ENCODE measurements at regions not wholly inside any gene's neighbourhood (a gene's known extent, or its start where the extent isn't known, plus 50 kb on each side); places are given as distances from the start of the nearest gene placed in this dataset.
"Not testable (repeated sequence)": the region's sequence is repeated elsewhere in the genome, so short reads cannot be mapped to it uniquely, and the experiment has no call there.

- Histone ChIP-seq H3K4me1 (ENCODE audit: control insufficient read depth in 3 of 3, insufficient read depth in 3 of 3, low read length in 3 of 3) (no peaks in the 10 kb centered on the region), H3K4me3 (ENCODE audit: low read length in 3 of 3) (no peak overlapping the region), H3K9ac (ENCODE audit: low read depth in 1 of 3, low read length in 3 of 3) (no peak overlapping the region), H3K27ac (ENCODE audit: low read depth, low read length) (no peak overlapping the region), H3K36me3 (ENCODE audit: control insufficient read depth in 3 of 3, insufficient read depth in 3 of 3, low read length in 3 of 3) (no peaks in the 10 kb centered on the region), H3K27me3 (ENCODE audit: control insufficient read depth in 3 of 3, insufficient read depth in 3 of 3, low read length in 3 of 3) (no peaks in the 10 kb centered on the region), H3K9me3 (ENCODE audit: control insufficient read depth in 3 of 3, low read length in 3 of 3) (peaks cover 0 to 6% (median 0%) of the 10 kb centered on the region in 3 donors)
These were observed 437.7 kb upstream of the KAZN start for GRCh38 chr1:14160781-14161180.

- H3K27ac ChIP-seq (ENCODE audit: low read depth, low read length) = no peak overlapping the region
- H3K9me3 ChIP-seq (ENCODE audit: control insufficient read depth in 3 of 3, low read length in 3 of 3) = no peaks in the 10 kb centered on the region
These were observed 435.2 kb upstream of the KAZN start for GRCh38 chr1:14163246-14163645.

GRCh38 chr1:14165371-14165801 is 433.1 kb upstream of the KAZN start:
- no peaks in the 10 kb centered on the region for H3K27me3 ChIP-seq (ENCODE audit: control insufficient read depth in 3 of 3, insufficient read depth in 3 of 3, low read length in 3 of 3)
- no peak overlapping the region for H3K9ac ChIP-seq (ENCODE audit: low read depth in 1 of 3, low read length in 3 of 3)

More at GRCh38 chr1:14163246-14163645, 435.2 kb upstream of the KAZN start:
- Histone ChIP-seq H3K4me3 (ENCODE audit: low read length in 3 of 3) (no peak overlapping the region), H3K9ac (ENCODE audit: low read depth in 1 of 3, low read length in 3 of 3) (no peak overlapping the region), H3K4me1 (ENCODE audit: control insufficient read depth in 3 of 3, insufficient read depth in 3 of 3, low read length in 3 of 3) (no peaks in the 10 kb centered on the region), H3K36me3 (ENCODE audit: control insufficient read depth in 3 of 3, insufficient read depth in 3 of 3, low read length in 3 of 3) (no peaks in the 10 kb centered on the region), H3K27me3 (ENCODE audit: control insufficient read depth in 3 of 3, insufficient read depth in 3 of 3, low read length in 3 of 3) (no peaks in the 10 kb centered on the region)

DNA sequence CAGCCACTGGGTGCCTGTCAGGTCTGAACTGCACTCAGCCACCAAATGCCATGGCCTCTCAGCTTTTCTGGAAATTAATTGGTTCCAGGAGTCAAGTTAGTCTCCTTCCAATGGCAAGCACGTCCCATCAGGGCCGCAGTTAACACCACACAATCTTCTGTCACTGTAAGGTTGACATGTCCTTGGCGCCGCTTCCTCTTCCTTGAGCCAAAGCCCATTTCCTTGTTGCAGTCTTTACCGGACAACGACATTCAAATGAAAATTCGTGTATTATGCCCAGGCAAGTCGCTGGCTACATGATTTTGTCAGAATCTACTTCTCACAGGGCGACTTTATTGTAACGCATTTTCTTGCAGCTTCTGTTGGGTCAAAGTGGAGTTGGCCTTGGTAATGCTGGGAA is 430.6 kb upstream of the KAZN start:
- no peak overlapping the region for H3K27ac ChIP-seq (ENCODE audit: low read depth, low read length)
- no peak overlapping the region for H3K9ac ChIP-seq (ENCODE audit: low read depth in 1 of 3, low read length in 3 of 3)
- H3K4me3 ChIP-seq (ENCODE audit: low read length in 3 of 3) = no peak overlapping the region
- no peaks in the 10 kb centered on the region for H3K27me3 ChIP-seq (ENCODE audit: control insufficient read depth in 3 of 3, insufficient read depth in 3 of 3, low read length in 3 of 3)
- H3K36me3 ChIP-seq (ENCODE audit: control insufficient read depth in 3 of 3, insufficient read depth in 3 of 3, low read length in 3 of 3) = no peaks in the 10 kb centered on the region
- no peaks in the 10 kb centered on the region for H3K9me3 ChIP-seq (ENCODE audit: control insufficient read depth in 3 of 3, low read length in 3 of 3)
- H3K4me1 ChIP-seq (ENCODE audit: control insufficient read depth in 3 of 3, insufficient read depth in 3 of 3, low read length in 3 of 3) = no peaks in the 10 kb centered on the region

More at GRCh38 chr1:14165371-14165801, 433.1 kb upstream of the KAZN start:
- Histone ChIP-seq H3K4me3 (ENCODE audit: low read length in 3 of 3) (no peak overlapping the region), H3K27ac (ENCODE audit: low read depth, low read length) (no peak overlapping the region), H3K36me3 (ENCODE audit: control insufficient read depth in 3 of 3, insufficient read depth in 3 of 3, low read length in 3 of 3) (no peaks in the 10 kb centered on the region), H3K4me1 (ENCODE audit: control insufficient read depth in 3 of 3, insufficient read depth in 3 of 3, low read length in 3 of 3) (no peaks in the 10 kb centered on the region), H3K9me3 (ENCODE audit: control insufficient read depth in 3 of 3, low read length in 3 of 3) (no peaks in the 10 kb centered on the region)

GRCh38 chr1:14168326-14169063 is 430.0 kb upstream of the KAZN start:
- Histone ChIP-seq H3K4me1 (ENCODE audit: control insufficient read depth in 3 of 3, insufficient read depth in 3 of 3, low read length in 3 of 3) (no peaks in the 10 kb centered on the region), H3K27me3 (ENCODE audit: control insufficient read depth in 3 of 3, insufficient read depth in 3 of 3, low read length in 3 of 3) (no peaks in the 10 kb centered on the region), H3K27ac (ENCODE audit: low read depth, low read length) (no peak overlapping the region), H3K36me3 (ENCODE audit: control insufficient read depth in 3 of 3, insufficient read depth in 3 of 3, low read length in 3 of 3) (no peaks in the 10 kb centered on the region), H3K9me3 (ENCODE audit: control insufficient read depth in 3 of 3, low read length in 3 of 3) (no peaks in the 10 kb centered on the region), H3K9ac (ENCODE audit: low read depth in 1 of 3, low read length in 3 of 3) (no peak overlapping the region), H3K4me3 (ENCODE audit: low read length in 3 of 3) (no peak overlapping the region)

DNA sequence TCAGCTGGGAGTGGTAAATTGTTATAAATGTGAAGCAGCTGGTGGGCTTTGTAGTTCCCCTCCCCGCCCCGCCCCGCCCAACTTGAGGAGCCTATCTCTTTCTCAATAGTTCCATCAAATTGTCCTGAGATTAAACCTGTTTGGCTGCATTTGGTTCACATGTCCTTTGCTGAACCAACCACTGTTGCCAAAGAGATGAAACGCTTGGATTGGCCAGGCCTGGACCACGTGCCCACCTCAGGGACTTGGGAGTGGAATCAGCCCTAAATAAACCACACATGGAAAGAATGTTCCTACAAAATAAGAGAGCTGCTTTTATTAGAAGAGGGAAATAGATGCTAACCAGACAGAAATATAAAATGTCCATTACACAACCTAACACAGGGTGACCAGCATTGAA is 424.9 kb upstream of the KAZN start:
- Histone ChIP-seq H3K27me3 (ENCODE audit: control insufficient read depth in 3 of 3, insufficient read depth in 3 of 3, low read length in 3 of 3) (no peaks in the 10 kb centered on the region), H3K36me3 (ENCODE audit: control insufficient read depth in 3 of 3, insufficient read depth in 3 of 3, low read length in 3 of 3) (no peaks in the 10 kb centered on the region), H3K4me3 (ENCODE audit: low read length in 3 of 3) (no peak overlapping the region), H3K27ac (ENCODE audit: low read depth, low read length) (no peak overlapping the region), H3K4me1 (ENCODE audit: control insufficient read depth in 3 of 3, insufficient read depth in 3 of 3, low read length in 3 of 3) (no peaks in the 10 kb centered on the region), H3K9me3 (ENCODE audit: control insufficient read depth in 3 of 3, low read length in 3 of 3) (no peaks in the 10 kb centered on the region), H3K9ac (ENCODE audit: low read depth in 1 of 3, low read length in 3 of 3) (no peak overlapping the region)

GRCh38 chr1:14177866-14178265 is 420.6 kb upstream of the KAZN start:
- H3K9ac ChIP-seq (ENCODE audit: low read depth in 1 of 3, low read length in 3 of 3); H3K9me3 ChIP-seq (ENCODE audit: control insufficient read depth in 3 of 3, low read length in 3 of 3); H3K27me3 ChIP-seq (ENCODE audit: control insufficient read depth in 3 of 3, insufficient read depth in 3 of 3, low read length in 3 of 3); H3K36me3 ChIP-seq (ENCODE audit: control insufficient read depth in 3 of 3, insufficient read depth in 3 of 3, low read length in 3 of 3); H3K27ac ChIP-seq (ENCODE audit: low read depth, low read length); H3K4me3 ChIP-seq (ENCODE audit: low read length in 3 of 3); H3K4me1 ChIP-seq (ENCODE audit: control insufficient read depth in 3 of 3, insufficient read depth in 3 of 3, low read length in 3 of 3): not testable (repeated sequence)

- Histone ChIP-seq H3K9me3 (ENCODE audit: control insufficient read depth in 3 of 3, low read length in 3 of 3) (no peaks in the 10 kb centered on the region), H3K27ac (ENCODE audit: low read depth, low read length) (no peak overlapping the region), H3K4me3 (ENCODE audit: low read length in 3 of 3) (no peak overlapping the region), H3K27me3 (ENCODE audit: control insufficient read depth in 3 of 3, insufficient read depth in 3 of 3, low read length in 3 of 3) (peaks cover 0 to 3% (median 0%) of the 10 kb centered on the region in 3 donors), H3K9ac (ENCODE audit: low read depth in 1 of 3, low read length in 3 of 3) (no peak overlapping the region), H3K4me1 (ENCODE audit: control insufficient read depth in 3 of 3, insufficient read depth in 3 of 3, low read length in 3 of 3) (peaks cover 0 to 2% (median 0%) of the 10 kb centered on the region in 3 donors), H3K36me3 (ENCODE audit: control insufficient read depth in 3 of 3, insufficient read depth in 3 of 3, low read length in 3 of 3) (no peaks in the 10 kb centered on the region)
These were observed 417.7 kb upstream of the KAZN start for GRCh38 chr1:14180738-14181137.

DNA sequence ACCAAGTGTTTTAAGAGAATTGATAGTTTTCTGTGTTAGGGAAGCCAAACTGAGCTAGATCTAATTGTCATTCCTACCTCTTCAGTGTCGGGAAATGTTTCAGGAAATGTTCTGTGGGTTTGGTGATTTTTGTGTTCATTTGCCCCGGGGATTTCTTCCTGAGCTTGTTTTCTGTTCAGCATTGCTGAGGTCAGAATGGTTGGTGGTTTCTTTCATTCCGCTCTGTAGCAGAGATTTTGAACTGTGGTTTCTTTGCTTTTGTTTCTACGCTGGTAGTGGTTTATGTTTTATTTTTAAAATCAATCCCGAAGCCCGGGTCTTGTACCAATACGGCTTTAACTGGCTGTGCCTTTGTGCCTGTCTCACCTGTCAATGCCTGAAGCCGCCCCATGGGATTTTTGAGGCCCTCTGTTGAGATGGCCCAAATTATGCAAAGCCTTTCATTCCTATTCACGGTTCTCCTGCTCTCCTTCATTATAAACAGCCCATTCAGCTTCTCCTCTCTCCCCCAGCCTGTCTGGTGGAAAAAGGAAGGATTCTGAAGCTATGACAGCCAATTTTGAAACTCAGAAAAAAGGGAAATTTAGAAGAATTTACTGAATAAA is 417.2 kb upstream of the KAZN start:
- Histone ChIP-seq H3K9ac (ENCODE audit: low read depth in 1 of 3, low read length in 3 of 3) (no peak overlapping the region), H3K36me3 (ENCODE audit: control insufficient read depth in 3 of 3, insufficient read depth in 3 of 3, low read length in 3 of 3) (no peaks in the 10 kb centered on the region), H3K4me3 (ENCODE audit: low read length in 3 of 3) (no peak overlapping the region), H3K9me3 (ENCODE audit: control insufficient read depth in 3 of 3, low read length in 3 of 3) (no peaks in the 10 kb centered on the region), H3K27me3 (ENCODE audit: control insufficient read depth in 3 of 3, insufficient read depth in 3 of 3, low read length in 3 of 3) (peaks cover 0 to 3% (median 0%) of the 10 kb centered on the region in 3 donors), H3K4me1 (ENCODE audit: control insufficient read depth in 3 of 3, insufficient read depth in 3 of 3, low read length in 3 of 3) (peaks cover 0 to 2% (median 0%) of the 10 kb centered on the region in 3 donors), H3K27ac (ENCODE audit: low read depth, low read length) (no peak overlapping the region)

GRCh38 chr1:14182856-14183255 is 415.6 kb upstream of the KAZN start:
- Histone ChIP-seq H3K4me1 (ENCODE audit: control insufficient read depth in 3 of 3, insufficient read depth in 3 of 3, low read length in 3 of 3) (peaks cover 0 to 2% (median 0%) of the 10 kb centered on the region in 3 donors), H3K36me3 (ENCODE audit: control insufficient read depth in 3 of 3, insufficient read depth in 3 of 3, low read length in 3 of 3) (no peaks in the 10 kb centered on the region), H3K9ac (ENCODE audit: low read depth in 1 of 3, low read length in 3 of 3) (no peak overlapping the region)

More at GRCh38 chr1:14182856-14183255, 415.6 kb upstream of the KAZN start:
- Histone ChIP-seq H3K27me3 (ENCODE audit: control insufficient read depth in 3 of 3, insufficient read depth in 3 of 3, low read length in 3 of 3) (peaks cover 0 to 3% (median 0%) of the 10 kb centered on the region in 3 donors), H3K9me3 (ENCODE audit: control insufficient read depth in 3 of 3, low read length in 3 of 3) (no peaks in the 10 kb centered on the region), H3K27ac (ENCODE audit: low read depth, low read length) (no peak overlapping the region), H3K4me3 (ENCODE audit: low read length in 3 of 3) (no peak overlapping the region)

Data from skeletal muscle tissue (tissue), 3 donors.